ENCODE measurements at regions not wholly inside any gene's neighbourhood (a gene's known extent, or its start where the extent isn't known, plus 50 kb on each side); places are given as distances from the start of the nearest gene placed in this dataset.
"Not testable (repeated sequence)": the region's sequence is repeated elsewhere in the genome, so short reads cannot be mapped to it uniquely, and the experiment has no call there.

GRCh38 chr11:114949614-114950351, 271.5 kb downstream of the NXPE2 start:
- DNase-seq, result no peak

DNA sequence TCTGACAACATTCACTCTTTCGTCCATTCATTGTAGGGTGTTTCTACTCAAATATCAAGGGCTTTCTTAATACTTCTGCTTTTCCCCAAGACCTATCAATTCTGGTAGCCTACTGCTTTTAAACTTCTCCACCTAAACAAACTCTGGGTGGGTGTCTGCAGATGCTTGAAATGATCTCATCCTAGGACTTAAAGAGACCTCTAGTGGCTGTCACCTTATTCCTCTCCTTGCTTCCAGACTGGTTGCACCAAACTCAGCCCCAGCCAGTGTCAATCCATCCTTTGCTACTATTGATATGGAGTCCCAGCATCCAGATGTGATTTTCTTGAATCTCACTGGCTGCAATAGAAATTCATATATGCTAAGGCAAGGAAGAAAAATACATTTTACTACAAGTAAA, 274.7 kb downstream of the NXPE2 start:
- DNase-seq, result no peak

GRCh38 chr11:114955923-114956322, 277.6 kb downstream of the NXPE2 start:
- DNase-seq, result no peak

DNA sequence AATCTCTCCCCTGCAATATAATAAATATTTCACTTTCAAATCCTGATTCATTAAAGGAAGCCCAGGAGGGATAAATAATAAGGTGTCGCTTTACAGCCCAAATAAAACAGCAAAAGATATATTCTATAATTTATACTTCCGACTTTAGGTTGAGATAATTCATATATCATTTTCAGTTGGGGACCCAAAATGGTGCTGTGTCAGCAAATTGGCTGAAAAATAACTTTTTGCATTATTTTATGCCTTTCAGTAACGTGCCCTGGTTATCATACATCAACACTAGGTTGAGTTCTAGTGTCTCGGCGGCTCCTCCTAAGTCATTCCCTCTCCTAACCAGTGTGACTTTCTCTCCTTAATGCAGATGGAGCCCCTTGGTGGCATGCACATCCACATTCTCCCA, 278.2 kb downstream of the NXPE2 start:
- DNase-seq, result no peak

DNA sequence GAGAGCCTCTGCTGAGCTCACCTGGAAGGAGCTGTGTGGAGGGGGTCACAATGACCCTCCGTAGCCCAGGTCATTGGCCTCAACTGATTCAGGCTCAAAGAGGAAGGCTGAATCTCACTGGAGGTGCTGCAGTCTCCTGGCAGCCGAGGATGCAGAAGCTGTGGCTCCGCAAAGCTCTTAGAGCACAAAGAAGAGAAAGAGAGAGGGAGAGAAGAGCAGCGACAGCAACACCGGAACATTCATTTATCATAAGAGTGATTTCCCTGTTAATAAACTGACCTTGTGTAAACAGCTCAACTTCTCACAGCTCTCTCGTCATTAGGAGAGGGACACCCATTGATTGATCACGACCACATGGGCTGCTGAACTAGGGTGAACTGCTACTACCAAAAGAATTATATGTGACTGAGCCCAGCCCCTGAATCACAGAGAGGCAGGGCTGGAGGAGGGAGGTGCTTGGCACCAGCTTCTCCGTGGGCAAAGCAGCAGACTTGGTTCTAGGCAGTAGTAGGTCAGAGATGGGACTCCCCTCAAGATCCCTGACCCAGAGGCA, 281.7 kb downstream of the NXPE2 start:
- DNase-seq, result no peak

DNA sequence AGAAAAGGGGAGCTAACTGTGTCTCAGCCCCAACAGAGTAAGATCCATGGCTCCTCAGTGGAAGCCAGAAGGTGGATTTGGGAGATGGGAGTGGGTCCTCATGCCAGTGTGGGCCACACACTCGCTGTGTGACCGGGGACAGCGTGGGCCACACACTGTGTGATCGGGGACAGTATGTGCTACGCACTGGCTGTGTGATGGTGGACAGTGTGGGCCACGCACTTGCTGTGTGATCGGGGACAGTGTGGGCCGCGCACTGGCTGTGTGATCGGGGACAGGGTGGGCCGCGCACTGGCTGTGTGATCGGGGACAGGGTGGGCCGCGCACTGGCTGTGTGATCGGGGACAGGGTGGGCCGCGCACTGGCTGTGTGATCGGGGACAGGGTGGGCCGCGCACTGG, 282.5 kb downstream of the NXPE2 start:
- not testable (repeated sequence) for DNase-seq

DNA sequence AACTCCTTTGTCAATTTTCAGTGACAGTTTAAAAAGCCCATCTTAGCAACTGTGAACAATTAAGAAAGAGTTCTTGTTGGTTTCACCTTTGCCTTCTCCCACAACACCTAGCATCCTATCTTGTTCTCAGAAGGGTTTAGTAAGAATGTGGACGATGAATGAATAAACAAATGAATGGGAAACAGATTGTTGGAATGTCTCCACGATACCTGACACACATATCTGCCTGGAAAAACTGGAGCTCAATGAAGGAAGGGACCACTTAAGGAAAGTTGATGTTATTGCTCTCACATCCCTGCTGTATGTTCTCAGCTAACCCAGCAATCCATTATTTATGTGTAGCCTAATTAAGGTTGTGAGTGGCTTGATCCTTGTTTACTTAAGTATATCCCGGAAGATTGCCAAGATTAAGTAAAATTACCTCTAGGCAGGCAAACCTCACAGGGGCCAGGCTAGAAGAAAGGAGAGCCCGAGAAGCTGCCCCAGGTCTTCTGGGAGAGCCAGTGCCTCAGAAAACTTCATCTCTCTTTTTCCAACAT, 286.4 kb downstream of the NXPE2 start:
- DNase-seq, result no peak

DNA sequence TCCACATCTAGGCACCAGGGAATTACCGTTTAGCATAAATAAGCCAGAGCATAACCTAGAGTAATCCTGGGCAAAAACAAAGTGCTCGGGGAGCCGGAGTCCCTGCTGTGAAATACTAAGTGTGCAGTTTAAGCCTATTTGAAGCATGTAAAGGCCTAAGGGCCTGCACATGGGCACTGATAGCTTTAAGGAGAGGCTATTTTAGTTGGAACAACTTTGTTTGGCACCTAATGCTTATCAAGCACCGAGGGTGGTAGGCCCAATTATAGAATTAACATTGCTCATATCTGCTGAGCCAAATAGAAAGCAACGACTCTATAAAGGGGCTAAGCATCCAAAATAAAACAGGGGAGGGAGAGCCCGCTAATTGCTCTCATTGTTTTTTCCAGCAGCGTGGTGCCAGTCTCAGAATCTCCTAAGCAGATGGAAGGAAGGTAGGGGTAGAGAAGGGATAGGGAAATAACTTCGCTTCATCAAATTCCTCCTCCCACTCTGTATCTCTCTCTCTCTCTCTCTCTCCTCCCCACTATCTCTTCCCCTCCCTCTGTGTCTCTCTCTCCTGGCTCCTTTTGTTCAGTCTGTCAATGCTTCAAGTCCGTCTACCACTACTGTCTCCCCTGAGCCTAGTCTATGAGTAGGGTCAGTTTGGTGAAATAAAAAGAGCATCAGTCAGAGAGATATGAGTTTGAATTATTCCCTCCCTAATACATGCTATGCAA, 292.8 kb downstream of the NXPE2 start:
- DNase-seq, result no peak

GRCh38 chr11:114972105-114972504, 293.8 kb downstream of the NXPE2 start:
- no peak for DNase-seq

GRCh38 chr11:114977651-114978050, 299.3 kb downstream of the NXPE2 start:
- DNase-seq, result no peak

DNA sequence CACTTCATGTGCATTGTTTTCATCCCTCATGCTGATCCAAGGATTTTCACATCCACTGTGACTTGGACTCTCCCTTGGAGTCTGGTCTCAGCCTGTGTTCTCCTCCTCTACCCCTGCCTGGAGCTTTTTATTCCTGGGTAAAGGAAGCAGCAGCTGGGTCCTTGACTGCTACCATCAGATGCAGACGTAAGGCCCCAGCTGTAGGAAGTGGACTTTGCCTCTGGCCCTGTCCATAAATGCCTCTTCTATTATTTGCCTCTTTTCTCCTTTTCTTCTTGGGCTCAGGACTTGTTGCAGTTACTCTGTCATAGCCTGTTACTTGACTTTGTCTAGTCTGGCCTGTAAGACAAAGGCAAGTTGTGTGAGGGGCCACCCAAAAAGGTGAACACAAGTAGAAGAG, 303.8 kb downstream of the NXPE2 start:
- DNase-seq, result no peak

DNA sequence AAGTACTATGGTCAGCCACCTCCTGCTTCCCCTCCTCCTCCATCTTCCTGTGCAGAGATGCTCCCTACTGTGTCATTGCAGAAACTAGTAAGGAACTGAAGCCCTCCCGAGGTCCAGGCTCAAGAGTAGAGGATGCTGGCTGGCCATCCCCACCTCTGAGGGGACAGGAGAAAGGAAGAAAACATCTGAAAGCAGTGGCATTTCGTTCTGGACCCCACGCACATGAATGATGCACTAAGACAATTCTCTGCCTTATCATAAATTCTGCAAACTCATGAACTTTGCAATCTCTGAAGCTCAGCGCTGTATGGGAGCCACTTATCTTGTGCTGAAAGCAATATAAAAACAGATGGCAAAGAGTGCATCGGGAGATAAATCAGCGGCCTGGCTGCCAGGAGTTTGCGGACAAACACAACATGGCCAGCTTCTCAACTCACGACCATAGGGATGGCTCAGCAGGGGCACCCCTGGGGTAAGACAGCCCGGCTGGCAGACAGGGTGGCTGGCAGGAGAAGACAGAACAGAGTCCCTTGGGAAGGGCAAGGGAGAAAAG, 306.4 kb downstream of the NXPE2 start:
- DNase-seq, result no peak

GRCh38 chr11:114986365-114986764, 308.0 kb downstream of the NXPE2 start:
- DNase-seq, result no peak

- DNase-seq, result no peak
Measured at GRCh38 chr11:114987186-114987760, 308.9 kb downstream of the NXPE2 start.

DNA sequence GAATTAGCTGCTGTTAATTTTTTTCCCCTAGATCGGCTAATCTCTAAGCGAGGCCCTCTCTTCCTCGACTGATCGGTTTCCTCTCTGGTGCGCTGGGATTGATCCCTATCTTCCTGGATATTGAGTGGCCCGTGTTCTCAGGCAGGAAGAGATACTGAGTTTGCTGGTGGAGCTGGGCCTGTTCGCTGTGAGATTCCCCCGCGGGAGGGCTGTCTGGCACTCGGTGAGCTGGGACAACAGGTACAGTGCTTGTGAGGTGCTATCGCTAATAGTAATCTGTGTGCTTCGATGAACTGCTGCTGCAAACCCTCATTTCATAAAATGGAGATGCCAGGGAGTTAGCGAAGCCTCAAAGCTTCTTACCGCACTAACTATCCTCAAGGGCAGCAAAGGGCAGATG, 310.3 kb downstream of the NXPE2 start:
- DNase-seq, result no peak

- no peak for DNase-seq
Measured at GRCh38 chr11:114989536-114989935, 311.2 kb downstream of the NXPE2 start.

- DNase-seq, result no peak
Measured at GRCh38 chr11:115005663-115006062, 327.3 kb downstream of the NXPE2 start.

DNA sequence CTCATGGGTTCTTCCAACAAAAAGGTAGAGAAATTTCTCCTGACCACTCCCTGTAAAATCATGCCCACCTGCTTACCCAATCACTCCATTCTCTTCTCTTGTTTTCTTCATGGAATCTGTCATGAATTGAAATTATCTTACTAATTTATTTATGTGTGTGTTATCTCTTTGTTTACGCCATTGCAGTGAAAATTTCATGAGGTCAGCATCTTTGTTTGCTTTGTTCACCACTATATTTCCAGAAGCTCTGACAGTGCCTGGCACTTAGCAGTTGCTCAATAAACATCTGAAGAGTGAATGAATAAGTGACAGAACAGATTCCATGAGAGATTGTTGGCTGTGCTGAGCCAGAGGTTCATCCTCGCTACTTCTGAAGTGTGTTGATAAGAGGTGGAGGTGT, 329.5 kb downstream of the NXPE2 start:
- DNase-seq, result no peak

DNA sequence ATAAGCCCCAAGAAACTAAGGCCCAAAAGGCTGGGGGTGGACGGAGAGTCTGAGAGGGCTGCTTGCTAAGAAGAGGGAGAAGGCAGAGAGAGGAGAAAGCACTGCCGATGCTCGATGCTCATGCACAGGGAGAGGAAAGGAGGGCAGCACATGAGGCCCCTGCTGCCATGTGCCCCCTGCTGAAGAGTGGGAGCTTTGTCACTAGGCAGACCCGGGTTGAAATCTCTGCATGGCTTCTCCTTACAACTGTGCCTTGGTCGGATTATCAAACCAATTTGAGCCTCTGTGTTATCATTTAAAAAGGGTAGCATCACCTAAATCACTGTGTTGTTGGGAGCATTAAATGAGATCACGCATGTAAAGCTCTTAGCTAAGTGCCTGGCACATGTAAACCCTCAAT, 330.5 kb downstream of the NXPE2 start:
- no peak for DNase-seq

- DNase-seq, result no peak
Measured at GRCh38 chr11:115017529-115017928, 339.2 kb downstream of the NXPE2 start.

DNA sequence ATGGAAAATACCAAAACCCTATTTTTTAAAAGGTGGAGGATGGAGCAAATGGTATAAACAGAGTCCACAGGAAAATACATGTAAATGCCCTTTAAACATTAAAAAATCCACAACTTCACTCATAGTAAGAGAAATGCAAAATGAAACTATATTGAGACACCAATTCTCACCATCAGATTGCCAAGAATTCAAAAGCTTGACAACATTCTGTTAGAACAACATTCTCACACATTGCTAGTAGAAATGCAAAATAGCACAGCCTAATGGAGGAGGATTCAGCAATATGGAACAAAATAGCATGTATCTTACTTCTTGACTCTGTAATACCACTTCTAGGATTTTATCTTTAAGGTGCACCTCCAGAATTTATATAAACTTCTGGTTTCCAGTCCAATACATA, 351.8 kb downstream of the NXPE2 start:
- no peak for DNase-seq

- DNase-seq, result no peak
Measured at GRCh38 chr11:115036406-115037180, 358.3 kb downstream of the NXPE2 start.

DNA sequence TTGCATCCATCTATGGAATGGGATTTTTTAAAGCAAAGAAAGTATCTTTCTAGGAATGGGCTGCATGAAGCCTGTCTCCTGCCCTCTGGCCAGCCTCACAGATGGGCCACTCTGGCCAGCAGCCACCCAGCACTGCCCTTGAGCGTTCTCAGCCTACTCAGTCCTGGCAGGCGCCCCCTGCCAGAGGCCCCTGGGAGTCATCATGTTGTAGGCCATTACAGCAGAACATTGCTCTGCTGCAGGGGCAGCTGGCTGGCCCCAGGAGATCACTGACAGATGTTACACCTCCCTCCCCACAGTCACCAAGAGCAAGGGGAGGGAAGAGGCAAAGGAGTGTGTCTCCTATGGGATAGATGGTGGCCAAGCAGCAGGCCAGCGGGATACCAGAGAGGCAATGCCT, 363.7 kb downstream of the NXPE2 start:
- DNase-seq, result no peak

Data from activated T-cell treated with anti-CD3 and anti-CD28 coated beads, Interleukin-2, amount 50 U/mL, for 48 hours (primary cell).